PC-9 (cell line): ENCODE measurements at regions not wholly inside any gene's neighbourhood (a gene's known extent, or its start where the extent isn't known, plus 50 kb on each side); places are given as distances from the start of the nearest gene placed in this dataset.

Source experiments
- BruUV-seq: library from RNA; stranded (reverse); fragments of 400-500 nt; replicated peaks from 2 replicates; lab custom pipeline; 2021; lab: Mats Ljungman, UMichigan
- CTCF ChIA-PET: fragments of 300-600 bp; sonication (Branson Sonifier 250); formaldehyde crosslinking; loops from one replicate; lab custom pipeline; 2022; ENCODE audit warnings: antibody characterized with exemption; lab: Charles Lee
- POLR2A ChIA-PET: fragments of 300-600 bp; sonication (Branson Sonifier 250); formaldehyde crosslinking; loops from one replicate; lab custom pipeline; 2022; ENCODE audit warnings: antibody characterized with exemption; ENCODE audit not compliant: unreplicated experiment; lab: Charles Lee
- DNase-seq, 2 experiments: peaks; one replicate each; pipeline versions ENCODE4 v3.0.0 to v3.0.0-alpha.2; 2015 to 2022; ENCODE audit warnings: mixed read lengths in 1 of 2
- H2AFZ ChIP-seq: fragments of 200-600 bp; sonication (generic); 2 replicates; pipeline ENCODE4 v1.8.1; 2017; ENCODE audit warnings: antibody characterized with exemption
- H3F3A ChIP-seq: fragments of 200-600 bp; sonication (generic); 2 replicates; pipeline ENCODE4 v1.8.1; 2017; ENCODE audit warnings: antibody characterized with exemption, mild to moderate bottlenecking, low read depth; ENCODE audit not compliant: insufficient read depth
- H3K27ac ChIP-seq: fragments of 200-600 bp; sonication (generic); 2 replicates; pipeline ENCODE4 v1.6.1; 2016; ENCODE audit warnings: mixed run types
- H3K27me3 ChIP-seq: fragments of 200-600 bp; sonication (generic); 2 replicates; pipeline ENCODE4 v1.6.1; 2016; ENCODE audit warnings: low read depth, mixed run types; ENCODE audit not compliant: insufficient read depth
- H3K36me3 ChIP-seq: fragments of 200-600 bp; sonication (generic); 2 replicates; pipeline ENCODE4 v1.6.1; 2016; ENCODE audit warnings: low read depth, mixed run types
- H3K4me1 ChIP-seq: fragments of 200-600 bp; sonication (generic); replicated peaks from 2 replicates; pipeline ENCODE4 v1.6.1; 2016; ENCODE audit warnings: mixed run types; ENCODE audit not compliant: insufficient read depth
- H3K4me2 ChIP-seq: fragments of 200-600 bp; sonication (generic); 2 replicates; pipeline ENCODE4 v1.6.1; 2017; ENCODE audit warnings: mixed run types
- H3K4me3 ChIP-seq: fragments of 200-600 bp; sonication (generic); 2 replicates; pipeline ENCODE4 v1.6.1; 2016; ENCODE audit warnings: mixed run types
- H3K79me2 ChIP-seq: fragments of 200-600 bp; sonication (generic); 2 replicates; pipeline ENCODE4 v1.6.1; 2017; ENCODE audit warnings: low read depth, mixed run types
- H3K9me2 ChIP-seq: fragments of 200-600 bp; sonication (generic); 2 replicates; pipeline ENCODE4 v1.8.1; 2017; ENCODE audit warnings: mild to moderate bottlenecking; ENCODE audit not compliant: insufficient read depth
- H3K9me3 ChIP-seq: fragments of 200-600 bp; sonication (generic); 2 replicates; pipeline ENCODE4 v1.8.1; 2016; ENCODE audit warnings: low read depth; ENCODE audit not compliant: insufficient read depth
- H4K20me1 ChIP-seq: fragments of 200-600 bp; sonication (generic); 2 replicates; pipeline ENCODE4 v1.8.1; 2017; ENCODE audit not compliant: insufficient read depth
- EZH2 ChIP-seq: fragments of 200-600 bp; sonication (generic); IDR thresholded peaks from 2 replicates; pipeline ENCODE4 v1.8.0; 2017; ENCODE audit warnings: antibody characterized with exemption, low read depth
- intact Hi-C: fragments of 100-400 bp; cut with micrococcal nuclease; formaldehyde crosslinking; loops from one replicate; pipeline ENCODE4 v1.10.0; 2022; ENCODE audit not compliant: unreplicated experiment
- TF ChIP-seq, protein P1 (sequence below): fragments of 200-600 bp; sonication (generic); conservative IDR thresholded peaks from 2 replicates; pipeline ENCODE4 v1.6.1; 2017; ENCODE audit warnings: mixed run types, antibody characterized with exemption, mild to moderate bottlenecking, moderate library complexity

DNA sequence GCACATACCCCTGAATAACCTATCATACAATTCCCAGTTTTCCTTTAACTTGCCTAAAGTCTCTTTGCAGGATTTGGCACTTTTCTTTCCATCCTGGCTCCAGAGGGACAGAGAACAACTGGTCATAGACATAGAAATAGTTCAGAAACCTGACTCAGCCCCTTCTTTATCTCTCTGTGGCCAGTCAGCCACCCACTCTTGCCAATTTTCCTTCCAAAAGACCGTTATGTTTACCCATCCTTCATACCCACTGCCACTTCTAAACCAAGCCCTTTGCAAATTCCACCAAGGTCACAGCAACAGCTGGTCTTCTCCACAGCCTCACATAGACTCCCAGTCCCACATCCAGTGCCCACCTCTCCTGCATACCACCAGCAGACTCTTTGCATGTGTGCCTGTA, 127.2 kb upstream of the FGGY start:
- no peak for DNase-seq
- no TSS peak for BruUV-seq
- TF ChIP-seq EZH2: no peak
- TF ChIP-seq, protein P1, sequence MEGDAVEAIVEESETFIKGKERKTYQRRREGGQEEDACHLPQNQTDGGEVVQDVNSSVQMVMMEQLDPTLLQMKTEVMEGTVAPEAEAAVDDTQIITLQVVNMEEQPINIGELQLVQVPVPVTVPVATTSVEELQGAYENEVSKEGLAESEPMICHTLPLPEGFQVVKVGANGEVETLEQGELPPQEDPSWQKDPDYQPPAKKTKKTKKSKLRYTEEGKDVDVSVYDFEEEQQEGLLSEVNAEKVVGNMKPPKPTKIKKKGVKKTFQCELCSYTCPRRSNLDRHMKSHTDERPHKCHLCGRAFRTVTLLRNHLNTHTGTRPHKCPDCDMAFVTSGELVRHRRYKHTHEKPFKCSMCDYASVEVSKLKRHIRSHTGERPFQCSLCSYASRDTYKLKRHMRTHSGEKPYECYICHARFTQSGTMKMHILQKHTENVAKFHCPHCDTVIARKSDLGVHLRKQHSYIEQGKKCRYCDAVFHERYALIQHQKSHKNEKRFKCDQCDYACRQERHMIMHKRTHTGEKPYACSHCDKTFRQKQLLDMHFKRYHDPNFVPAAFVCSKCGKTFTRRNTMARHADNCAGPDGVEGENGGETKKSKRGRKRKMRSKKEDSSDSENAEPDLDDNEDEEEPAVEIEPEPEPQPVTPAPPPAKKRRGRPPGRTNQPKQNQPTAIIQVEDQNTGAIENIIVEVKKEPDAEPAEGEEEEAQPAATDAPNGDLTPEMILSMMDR: no peak

DNA sequence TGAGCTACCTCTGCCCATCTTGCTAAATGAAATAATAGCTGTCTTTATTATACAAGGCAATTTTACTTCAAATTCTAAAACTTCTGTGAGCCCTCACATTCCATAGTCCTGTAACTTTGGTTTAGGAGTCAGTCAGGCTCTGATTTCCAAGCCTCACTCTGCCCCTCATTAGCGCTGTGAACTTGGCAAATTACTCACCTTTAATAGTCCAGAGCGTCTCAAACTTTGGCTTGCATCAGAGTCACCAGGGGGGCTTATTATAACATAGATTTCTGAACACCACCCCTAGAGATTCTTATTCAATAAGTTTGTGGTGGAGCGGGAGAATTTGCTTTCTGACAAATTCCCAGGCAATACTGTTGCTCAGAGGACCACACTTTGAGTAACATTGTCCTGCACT, 126.2 kb upstream of the FGGY start:
- ChIA-PET CTCF (interaction anchor here (0.6 kb wide), 2 partner anchors 54 to 687 kb away, joined by 3 read pairs; no protein-coding TSS in a partner anchor), POLR2A (no interaction called here)
- Histone ChIP-seq H3K4me1 (peaks cover 11% of the 10 kb centered on the region), H3K79me2 (no peaks in the 10 kb centered on the region), H2AFZ (no peak overlapping the region), H3K9me2 (no peaks in the 10 kb centered on the region), H3K4me3 (no peak overlapping the region), H3K27ac (no peak overlapping the region), H3F3A (no peaks in the 10 kb centered on the region), H3K9me3 (no peaks in the 10 kb centered on the region; the same call in 1 of the 2 replicates), H3K27me3 (no peaks in the 10 kb centered on the region), H4K20me1 (no peaks in the 10 kb centered on the region), H3K4me2 (no peak overlapping the region), H3K36me3 (no peaks in the 10 kb centered on the region)
- BruUV-seq: no TSS peak
- intact Hi-C loops: no loop called here
- no peak for DNase-seq
- TF ChIP-seq, protein P1: no peak
- no peak for TF ChIP-seq EZH2

More for the DNA sequence above, 127.2 kb upstream of the FGGY start:
- H3K4me2 ChIP-seq: no peak overlapping the region
- CTCF ChIA-PET: no interaction called here
- H3K4me3 ChIP-seq: no peak overlapping the region
- intact Hi-C loops: no loop called here
- no peaks in the 10 kb centered on the region; the same call in 1 of the 2 replicates for H3K9me3 ChIP-seq
- no peaks in the 10 kb centered on the region for H3K9me2 ChIP-seq
- no peaks in the 10 kb centered on the region for H3F3A ChIP-seq
- no peak overlapping the region for H2AFZ ChIP-seq
- H3K4me1 ChIP-seq: peaks cover 15% of the 10 kb centered on the region
- no peaks in the 10 kb centered on the region for H3K27me3 ChIP-seq
- H3K27ac ChIP-seq: no peak overlapping the region
- no peaks in the 10 kb centered on the region for H4K20me1 ChIP-seq
- no peaks in the 10 kb centered on the region for H3K36me3 ChIP-seq
- POLR2A ChIA-PET: no interaction called here
- H3K79me2 ChIP-seq: no peaks in the 10 kb centered on the region

- Histone ChIP-seq H3K27me3 (no peaks in the 10 kb centered on the region), H3K79me2 (no peaks in the 10 kb centered on the region), H3K4me2 (no peak overlapping the region), H3K27ac (no peak overlapping the region), H3K36me3 (no peaks in the 10 kb centered on the region), H3K9me2 (no peaks in the 10 kb centered on the region), H3K9me3 (no peaks in the 10 kb centered on the region; the same call in 1 of the 2 replicates), H2AFZ (no peak overlapping the region), H4K20me1 (no peaks in the 10 kb centered on the region), H3F3A (no peaks in the 10 kb centered on the region), H3K4me3 (no peak overlapping the region), H3K4me1 (peaks cover 11% of the 10 kb centered on the region)
- POLR2A ChIA-PET: no interaction called here
- DNase-seq: no peak
- no TSS peak for BruUV-seq
- CTCF ChIA-PET: no interaction called here
- intact Hi-C loops: no loop called here
- no peak for TF ChIP-seq EZH2
- TF ChIP-seq, protein P1: no peak
These were observed 125.1 kb upstream of the FGGY start for GRCh38 chr1:59171788-59172187.
